Astrocyte of the spinal cord (primary cell): ENCODE measurements at regions not wholly inside any gene's neighbourhood (a gene's known extent, or its start where the extent isn't known, plus 50 kb on each side); places are given as distances from the start of the nearest gene placed in this dataset.

Source experiments
- DNase-seq: peaks from one replicate; pipeline ENCODE4 v3.0.0; 2011; ENCODE audit warnings: low read depth, low spot score
- H3K4me3 ChIP-seq: 2 replicates; pipeline ENCODE4 v1.5.1; 2011; ENCODE audit warnings: low read depth, mild to moderate bottlenecking, low read length, moderate library complexity
- CTCF ChIP-seq: IDR thresholded peaks from 2 replicates; pipeline ENCODE4 v1.5.1; 2012; ENCODE audit warnings: low read depth, mild to moderate bottlenecking, low read length, inconsistent platforms
- in situ Hi-C: cut with HindIII; loops from 2 replicates; pipeline ENCODE4 v1.10.0; 2017; ENCODE audit warnings: low sequenced_read_pairs

- in situ Hi-C loops, result no loop called here
- no peak for TF ChIP-seq CTCF
- no peak for DNase-seq
- no peak overlapping the region for H3K4me3 ChIP-seq
Observed at GRCh38 chr14:98743536-98743935, 528.5 kb downstream of the BCL11B start.

GRCh38 chr14:98748966-98749365 is 523.0 kb downstream of the BCL11B start:
- DNase-seq, result no peak

GRCh38 chr14:98751110-98751509 is 520.9 kb downstream of the BCL11B start:
- H3K4me3 ChIP-seq, result no peak overlapping the region
- DNase-seq, result no peak
- no peak for TF ChIP-seq CTCF
- in situ Hi-C loops, result no loop called here

More at GRCh38 chr14:98748966-98749365, 523.0 kb downstream of the BCL11B start:
- no peak overlapping the region for H3K4me3 ChIP-seq
- in situ Hi-C loops, result no loop called here
- no peak for TF ChIP-seq CTCF

- H3K4me3 ChIP-seq, result no peak overlapping the region
- in situ Hi-C loops, result no loop called here
- no peak for DNase-seq
- TF ChIP-seq CTCF, result no peak
Observed at GRCh38 chr14:98752660-98753059, 519.3 kb downstream of the BCL11B start.

GRCh38 chr14:98754343-98755020 is 517.5 kb downstream of the BCL11B start:
- H3K4me3 ChIP-seq, result no peak overlapping the region
- in situ Hi-C loops, result no loop called here
- TF ChIP-seq CTCF, result no peak
- peak; percentile 9 for DNase-seq

GRCh38 chr14:98756749-98757148 is 515.2 kb downstream of the BCL11B start:
- H3K4me3 ChIP-seq, result no peak overlapping the region
- no peak for TF ChIP-seq CTCF
- no peak for DNase-seq
- in situ Hi-C loops, result no loop called here

- no peak for TF ChIP-seq CTCF
- no peak for DNase-seq
- H3K4me3 ChIP-seq, result no peak overlapping the region
- in situ Hi-C loops, result no loop called here
Observed at GRCh38 chr14:98758440-98758839, 513.6 kb downstream of the BCL11B start.
